Fibroblast of skin of left quadriceps (primary cell): ENCODE measurements at regions not wholly inside any gene's neighbourhood (a gene's known extent, or its start where the extent isn't known, plus 50 kb on each side); places are given as distances from the start of the nearest gene placed in this dataset.
A peak's percentile ranks its signal among the peaks of the same experiment; 100 is the strongest.

Experiments used
- DNase-seq, 2 experiments: peaks; one replicate each; pipeline ENCODE4 v3.0.0-alpha.2; 2013; ENCODE audit warnings: low read depth in 2 of 2

- no peak for DNase-seq
Observed at GRCh38 chr4:125511715-125512114, 197.0 kb downstream of the FAT4 start.

- DNase-seq, result no peak
Observed at GRCh38 chr4:125515016-125515415, 200.3 kb downstream of the FAT4 start.

- no peak for DNase-seq
Observed at GRCh38 chr4:125517831-125518230, 203.1 kb downstream of the FAT4 start.

GRCh38 chr4:125518281-125518680 lies 203.5 kb downstream of the FAT4 start:
- no peak for DNase-seq

- no peak for DNase-seq
Observed at GRCh38 chr4:125519371-125520146, 204.8 kb downstream of the FAT4 start.

GRCh38 chr4:125520258-125520990 lies 205.7 kb downstream of the FAT4 start:
- no peak for DNase-seq

GRCh38 chr4:125522588-125522987 lies 207.8 kb downstream of the FAT4 start:
- DNase-seq, result no peak

GRCh38 chr4:125522992-125523391 lies 208.2 kb downstream of the FAT4 start:
- no peak for DNase-seq

- no peak for DNase-seq
Observed at GRCh38 chr4:125526420-125526819, 211.7 kb downstream of the FAT4 start.

- DNase-seq, result no peak
Observed at GRCh38 chr4:125527681-125528080, 212.9 kb downstream of the FAT4 start.

GRCh38 chr4:125529071-125529470 lies 214.3 kb downstream of the FAT4 start:
- peak in 1 of 2 experiments; percentile 9 for DNase-seq

GRCh38 chr4:125538670-125539069 lies 223.9 kb downstream of the FAT4 start:
- no peak for DNase-seq

GRCh38 chr4:125539691-125540090 lies 224.9 kb downstream of the FAT4 start:
- no peak for DNase-seq

- no peak for DNase-seq
Observed at GRCh38 chr4:125541836-125542385, 227.2 kb downstream of the FAT4 start.

- DNase-seq, result no peak
Observed at GRCh38 chr4:125546272-125546671, 231.5 kb downstream of the FAT4 start.

- no peak for DNase-seq
Observed at GRCh38 chr4:125547836-125548235, 233.1 kb downstream of the FAT4 start.

- no peak for DNase-seq
Observed at GRCh38 chr4:125550769-125551168, 236.0 kb downstream of the FAT4 start.

GRCh38 chr4:125551466-125551865 lies 236.7 kb downstream of the FAT4 start:
- DNase-seq, result no peak

- DNase-seq, result no peak
Observed at GRCh38 chr4:125551967-125552366, 237.2 kb downstream of the FAT4 start.

GRCh38 chr4:125572601-125573000 lies 257.8 kb downstream of the FAT4 start:
- DNase-seq, result no peak

- no peak for DNase-seq
Observed at GRCh38 chr4:125573368-125573767, 258.6 kb downstream of the FAT4 start.

- DNase-seq, result no peak
Observed at GRCh38 chr4:125573786-125574185, 259.0 kb downstream of the FAT4 start.

GRCh38 chr4:125582302-125582701 lies 267.5 kb downstream of the FAT4 start:
- peak; percentile 11 to 14 for DNase-seq
